ENCODE measurements at regions not wholly inside any gene's neighbourhood (a gene's known extent, or its start where the extent isn't known, plus 50 kb on each side); places are given as distances from the start of the nearest gene placed in this dataset.

- no peak for TF ChIP-seq CTCF (IDR thresholded peaks at IDR 0.05; ENCODE audit: insufficient read depth, low read length, poor library complexity, severe bottlenecking)
- no peak for TF ChIP-seq EZH2phosphoT487 (conservative IDR thresholded peaks at IDR 0.05; ENCODE audit: low read length)
Measured at GRCh38 chr6:49070411-49070810, 392.6 kb downstream of the MMUT start.
